ENCODE measurements at regions not wholly inside any gene's neighbourhood (a gene's known extent, or its start where the extent isn't known, plus 50 kb on each side); places are given as distances from the start of the nearest gene placed in this dataset.
A peak's percentile ranks its signal among the peaks of the same experiment; 100 is the strongest.

- H4K20me1 ChIP-seq (ENCODE audit: insufficient read depth): no peaks in the 10 kb centered on the region
- no peaks in the 10 kb centered on the region for H3K79me2 ChIP-seq (replicated peaks; ENCODE audit: insufficient read depth, low read length)
- no peaks in the 10 kb centered on the region for H3K36me3 ChIP-seq (ENCODE audit: insufficient read depth, low read length)
- no peaks in the 10 kb centered on the region for H3K27me3 ChIP-seq (ENCODE audit: insufficient read depth, low read depth, low read length)
- no peaks in the 10 kb centered on the region for H3F3A ChIP-seq (ENCODE audit: insufficient read depth, low read length, poor library complexity, severe bottlenecking)
- TF ChIP-seq SMC3 (conservative IDR thresholded peaks at IDR 0.05; ENCODE audit: poor library complexity): no peak
- no peak for TF ChIP-seq EP300 (conservative IDR thresholded peaks at IDR 0.05; ENCODE audit: poor library complexity, severe bottlenecking)
- TF ChIP-seq EZH2 (IDR thresholded peaks at IDR 0.05; ENCODE audit: borderline replicate concordance, insufficient read depth, low read length, poor library complexity, severe bottlenecking): no peak
- no peaks in the 10 kb centered on the region for H3K9me2 ChIP-seq (ENCODE audit: insufficient read depth, low read length)
- no peak overlapping the region for H3K27ac ChIP-seq (ENCODE audit: low read length)
- no peak overlapping the region for H2AFZ ChIP-seq (ENCODE audit: low read depth, low read length)
- H3K9me3 ChIP-seq (ENCODE audit: low read length): no peaks in the 10 kb centered on the region
- no peak overlapping the region for H3K9ac ChIP-seq (ENCODE audit: low read length)
- H3K4me2 ChIP-seq (ENCODE audit: low read length): no peak overlapping the region
- no peak overlapping the region for H3K4me3 ChIP-seq (ENCODE audit: low read length)
Measured at GRCh38 chr10:59124187-59124586, 52.3 kb upstream of the PHYHIPL start.

DNA sequence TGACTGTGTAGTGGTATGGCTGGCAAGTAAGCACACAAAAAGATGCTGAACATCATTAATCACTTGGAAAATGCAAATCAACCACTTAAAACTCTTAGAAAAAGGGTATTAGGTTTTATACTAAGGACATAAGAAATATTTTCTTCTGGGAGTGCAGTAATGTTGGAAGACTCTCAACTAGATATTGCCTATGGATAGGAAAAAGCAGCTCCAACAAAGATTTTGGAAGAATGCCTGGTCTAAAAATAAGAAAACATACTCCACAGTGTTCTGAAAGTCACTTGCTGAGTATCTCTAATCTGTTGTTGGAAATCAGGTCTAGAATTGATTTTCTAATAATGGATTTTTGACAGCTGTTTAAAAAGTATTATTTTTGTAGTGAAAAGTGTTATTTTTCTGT lies 50.8 kb upstream of the PHYHIPL start:
- no peak overlapping the region for H3K27ac ChIP-seq (ENCODE audit: low read length)
- H4K20me1 ChIP-seq (ENCODE audit: insufficient read depth): no peaks in the 10 kb centered on the region
- TF ChIP-seq MXI1 (conservative IDR thresholded peaks at IDR 0.05; ENCODE audit: poor library complexity, severe bottlenecking) (no peak), EP300 (conservative IDR thresholded peaks at IDR 0.05; ENCODE audit: poor library complexity, severe bottlenecking) (no peak), EZH2 (IDR thresholded peaks at IDR 0.05; ENCODE audit: borderline replicate concordance, insufficient read depth, low read length, poor library complexity, severe bottlenecking) (no peak), CTCF (IDR thresholded peaks at IDR 0.05; ENCODE audit: poor library complexity, severe bottlenecking) (no peak), TAF1 (IDR thresholded peaks at IDR 0.05; ENCODE audit: low read depth) (no peak)
- H3F3A ChIP-seq (ENCODE audit: insufficient read depth, low read length, poor library complexity, severe bottlenecking): no peaks in the 10 kb centered on the region
- no peaks in the 10 kb centered on the region for H3K36me3 ChIP-seq (ENCODE audit: insufficient read depth, low read length)
- no peaks in the 10 kb centered on the region for H3K9me3 ChIP-seq (ENCODE audit: low read length)
- no peaks in the 10 kb centered on the region for H3K27me3 ChIP-seq (ENCODE audit: insufficient read depth, low read depth, low read length)
- H3K4me3 ChIP-seq (ENCODE audit: low read length): no peak overlapping the region
- no peak overlapping the region for H3K9ac ChIP-seq (ENCODE audit: low read length)
- H3K79me2 ChIP-seq (replicated peaks; ENCODE audit: insufficient read depth, low read length): no peaks in the 10 kb centered on the region
- no peaks in the 10 kb centered on the region for H3K9me2 ChIP-seq (ENCODE audit: insufficient read depth, low read length)
- no peak overlapping the region for H2AFZ ChIP-seq (ENCODE audit: low read depth, low read length)
- no peak overlapping the region for H3K4me2 ChIP-seq (ENCODE audit: low read length)

DNA sequence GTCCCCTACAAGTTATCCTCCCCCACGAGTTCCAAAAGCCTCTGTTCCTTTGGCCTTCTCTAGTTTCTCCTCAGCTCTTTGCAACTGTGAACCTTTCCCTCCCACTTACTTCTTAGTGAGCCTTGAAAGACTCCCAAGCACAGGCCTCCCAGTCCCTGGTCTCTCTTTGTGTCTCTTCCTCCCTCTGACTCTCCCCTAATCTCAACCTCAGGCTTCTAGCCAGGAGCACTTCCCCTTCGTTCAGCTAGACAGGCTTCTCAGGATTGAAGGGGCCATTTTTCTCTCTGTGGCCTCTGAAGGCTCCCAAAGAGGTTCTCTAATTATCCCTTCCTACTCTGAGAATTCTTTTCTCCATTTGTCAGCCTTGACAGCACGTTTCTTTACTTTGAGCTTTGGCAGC lies 50.2 kb upstream of the PHYHIPL start:
- Histone ChIP-seq H3K79me2 (replicated peaks; ENCODE audit: insufficient read depth, low read length) (no peaks in the 10 kb centered on the region), H2AFZ (ENCODE audit: low read depth, low read length) (no peak overlapping the region)

More for the DNA sequence above, 50.2 kb upstream of the PHYHIPL start:
- H3K36me3 ChIP-seq (ENCODE audit: insufficient read depth, low read length): no peaks in the 10 kb centered on the region
- H3K27me3 ChIP-seq (ENCODE audit: insufficient read depth, low read depth, low read length): no peaks in the 10 kb centered on the region
- H3F3A ChIP-seq (ENCODE audit: insufficient read depth, low read length, poor library complexity, severe bottlenecking): no peaks in the 10 kb centered on the region
- no peaks in the 10 kb centered on the region for H3K9me2 ChIP-seq (ENCODE audit: insufficient read depth, low read length)
- no peaks in the 10 kb centered on the region for H3K9me3 ChIP-seq (ENCODE audit: low read length)
- no peak overlapping the region for H3K27ac ChIP-seq (ENCODE audit: low read length)
- TF ChIP-seq CTCF (IDR thresholded peaks at IDR 0.05; ENCODE audit: poor library complexity, severe bottlenecking) (no peak), EZH2 (IDR thresholded peaks at IDR 0.05; ENCODE audit: borderline replicate concordance, insufficient read depth, low read length, poor library complexity, severe bottlenecking) (no peak), TAF1 (IDR thresholded peaks at IDR 0.05; ENCODE audit: low read depth) (no peak), MXI1 (conservative IDR thresholded peaks at IDR 0.05; ENCODE audit: poor library complexity, severe bottlenecking) (no peak), RAD21 (conservative IDR thresholded peaks at IDR 0.05) (no peak), POLR2AphosphoS5 (IDR thresholded peaks at IDR 0.05) (no peak), EP300 (conservative IDR thresholded peaks at IDR 0.05; ENCODE audit: poor library complexity, severe bottlenecking) (peak; percentile 15), SMC3 (conservative IDR thresholded peaks at IDR 0.05; ENCODE audit: poor library complexity) (no peak)
- TF ChIP-seq, protein P1, sequence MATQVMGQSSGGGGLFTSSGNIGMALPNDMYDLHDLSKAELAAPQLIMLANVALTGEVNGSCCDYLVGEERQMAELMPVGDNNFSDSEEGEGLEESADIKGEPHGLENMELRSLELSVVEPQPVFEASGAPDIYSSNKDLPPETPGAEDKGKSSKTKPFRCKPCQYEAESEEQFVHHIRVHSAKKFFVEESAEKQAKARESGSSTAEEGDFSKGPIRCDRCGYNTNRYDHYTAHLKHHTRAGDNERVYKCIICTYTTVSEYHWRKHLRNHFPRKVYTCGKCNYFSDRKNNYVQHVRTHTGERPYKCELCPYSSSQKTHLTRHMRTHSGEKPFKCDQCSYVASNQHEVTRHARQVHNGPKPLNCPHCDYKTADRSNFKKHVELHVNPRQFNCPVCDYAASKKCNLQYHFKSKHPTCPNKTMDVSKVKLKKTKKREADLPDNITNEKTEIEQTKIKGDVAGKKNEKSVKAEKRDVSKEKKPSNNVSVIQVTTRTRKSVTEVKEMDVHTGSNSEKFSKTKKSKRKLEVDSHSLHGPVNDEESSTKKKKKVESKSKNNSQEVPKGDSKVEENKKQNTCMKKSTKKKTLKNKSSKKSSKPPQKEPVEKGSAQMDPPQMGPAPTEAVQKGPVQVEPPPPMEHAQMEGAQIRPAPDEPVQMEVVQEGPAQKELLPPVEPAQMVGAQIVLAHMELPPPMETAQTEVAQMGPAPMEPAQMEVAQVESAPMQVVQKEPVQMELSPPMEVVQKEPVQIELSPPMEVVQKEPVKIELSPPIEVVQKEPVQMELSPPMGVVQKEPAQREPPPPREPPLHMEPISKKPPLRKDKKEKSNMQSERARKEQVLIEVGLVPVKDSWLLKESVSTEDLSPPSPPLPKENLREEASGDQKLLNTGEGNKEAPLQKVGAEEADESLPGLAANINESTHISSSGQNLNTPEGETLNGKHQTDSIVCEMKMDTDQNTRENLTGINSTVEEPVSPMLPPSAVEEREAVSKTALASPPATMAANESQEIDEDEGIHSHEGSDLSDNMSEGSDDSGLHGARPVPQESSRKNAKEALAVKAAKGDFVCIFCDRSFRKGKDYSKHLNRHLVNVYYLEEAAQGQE (IDR thresholded peaks at IDR 0.05; ENCODE audit: borderline replicate concordance): no peak
- H4K20me1 ChIP-seq (ENCODE audit: insufficient read depth): no peaks in the 10 kb centered on the region
- H3K4me3 ChIP-seq (ENCODE audit: low read length): no peak overlapping the region
- H3K9ac ChIP-seq (ENCODE audit: low read length): no peak overlapping the region
- no peak overlapping the region for H3K4me2 ChIP-seq (ENCODE audit: low read length)
